GM19035 (cell line): ENCODE measurements at regions not wholly inside any gene's neighbourhood (a gene's known extent, or its start where the extent isn't known, plus 50 kb on each side); places are given as distances from the start of the nearest gene placed in this dataset.

ENCODE experiments used
- ATAC-seq: cut with Tn5 transposase; IDR thresholded peaks from one replicate; pipeline ENCODE4 v1.9.1; 2021; ENCODE audit not compliant: unreplicated experiment

DNA sequence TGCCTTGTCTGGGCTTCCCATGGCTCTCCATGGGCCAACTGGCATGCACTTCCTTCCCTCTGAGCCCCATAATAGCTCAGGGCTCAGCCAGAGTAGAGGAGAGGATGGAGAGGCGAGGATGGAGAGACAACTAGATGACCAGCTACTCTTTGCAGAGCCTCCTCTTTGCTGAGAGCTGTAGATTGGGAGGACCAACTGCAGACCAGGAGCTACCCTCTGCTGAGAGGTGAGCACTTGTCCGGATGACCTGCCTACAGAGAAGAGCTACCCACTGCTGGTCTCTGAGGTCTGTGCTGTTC lies 58.0 kb upstream of the ETV3 start:
- ATAC-seq: no peak

DNA sequence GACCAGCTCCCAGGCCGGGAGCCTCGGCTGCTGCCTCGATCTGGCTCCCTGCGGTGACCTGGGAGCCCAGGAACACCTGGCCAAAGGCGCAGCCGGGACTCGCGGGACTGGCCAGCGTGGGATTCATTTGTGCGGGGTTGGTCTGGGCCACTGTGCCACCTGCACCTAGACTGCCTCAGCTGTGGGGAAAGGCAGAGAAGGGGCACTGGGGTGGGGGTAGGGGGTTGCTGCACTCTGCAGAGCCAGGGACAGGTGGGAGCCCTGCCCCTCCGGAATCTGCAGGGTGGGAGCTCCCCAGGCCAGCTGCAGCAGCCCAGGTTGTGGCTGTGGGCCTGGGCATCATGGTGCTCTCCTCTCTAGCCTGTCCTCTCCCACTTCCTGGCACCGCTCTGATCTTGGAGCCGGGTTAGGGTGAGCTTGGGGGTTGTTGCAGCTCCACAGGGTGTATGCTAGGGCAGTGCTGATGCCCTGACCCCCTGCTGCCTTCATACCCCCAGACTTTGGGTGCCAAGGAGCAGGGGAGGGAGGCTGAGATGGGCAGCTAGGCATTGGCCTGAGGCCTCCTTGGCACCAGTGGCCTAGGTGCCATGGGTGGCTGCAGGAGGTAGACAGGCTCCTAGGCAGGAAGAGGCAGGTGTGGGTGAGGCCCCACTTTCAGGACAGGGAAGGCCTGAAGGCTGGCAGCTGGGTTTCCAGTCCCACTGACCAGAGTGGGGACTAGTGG lies 57.5 kb upstream of the ETV3 start:
- no peak for ATAC-seq

DNA sequence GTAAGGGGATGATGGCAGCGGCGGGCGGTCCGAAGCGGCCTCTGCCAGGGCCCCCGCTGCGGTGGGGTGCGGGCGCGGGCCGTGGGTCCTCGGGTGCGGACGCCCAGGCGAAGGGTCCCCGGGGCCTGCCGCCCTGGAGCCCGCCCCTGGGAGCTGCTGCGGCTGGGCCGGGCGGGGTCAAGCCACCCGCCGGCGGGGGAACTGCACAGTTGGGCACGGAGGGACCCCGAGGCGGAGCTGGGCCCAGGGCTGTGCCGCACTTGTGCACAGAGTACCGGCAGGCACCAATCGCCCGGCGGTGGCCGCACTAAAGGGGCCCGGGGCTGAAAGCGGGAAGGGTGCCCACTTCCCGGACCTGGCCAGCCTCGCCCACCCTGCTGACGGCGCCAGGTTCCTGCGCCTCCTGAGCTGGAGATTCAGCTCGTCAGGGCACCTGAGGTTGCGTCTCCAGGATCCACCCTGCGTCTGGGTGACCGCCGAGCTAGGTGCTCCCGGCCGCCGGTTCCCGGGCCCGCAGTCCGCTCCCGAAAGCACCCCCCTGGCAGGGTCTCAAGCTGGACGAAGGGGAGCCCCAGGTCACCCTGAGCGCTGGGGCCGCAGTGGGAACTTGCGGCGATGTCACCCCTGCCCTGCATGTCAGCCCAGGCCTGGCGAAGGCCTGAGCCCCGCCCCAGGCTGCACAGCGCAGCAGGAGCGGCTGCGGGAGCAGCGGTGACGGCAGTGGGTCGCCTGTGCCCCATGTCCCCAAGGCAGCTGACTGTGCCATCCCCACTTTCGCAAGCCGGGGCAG lies 56.7 kb upstream of the ETV3 start:
- no peak for ATAC-seq

DNA sequence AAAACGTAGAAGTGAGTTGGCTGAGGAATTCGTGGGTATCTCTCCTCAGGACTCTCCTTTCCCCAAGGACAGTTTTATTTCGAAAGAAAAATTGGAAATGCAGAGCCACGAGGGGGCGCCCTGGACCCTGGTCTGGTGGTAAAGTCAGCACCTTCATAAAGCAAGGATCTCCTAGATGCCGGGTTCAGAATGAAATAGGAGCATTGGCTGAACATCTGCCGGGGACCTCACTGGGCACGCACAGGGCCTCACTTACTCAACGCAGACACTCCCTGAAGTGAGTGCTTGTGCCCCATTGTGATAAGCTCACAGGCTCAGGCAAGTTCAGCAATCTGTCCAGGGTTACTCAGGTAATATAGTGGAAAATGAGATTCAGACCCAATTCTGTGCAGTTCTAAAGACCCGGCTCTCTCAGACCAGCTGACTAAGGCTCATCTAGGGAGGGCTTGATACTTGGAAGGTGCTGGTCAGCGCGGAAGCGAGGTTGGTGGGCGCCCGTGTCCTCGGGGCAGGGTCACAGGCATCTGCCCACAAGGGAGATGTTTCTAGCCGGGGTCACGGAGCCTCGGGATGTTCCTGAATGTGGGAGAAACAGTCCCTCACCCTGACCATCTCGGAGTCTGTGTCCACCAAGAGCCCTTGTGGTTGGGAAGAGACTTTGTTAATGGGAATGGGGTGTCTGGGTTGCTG lies 55.7 kb upstream of the ETV3 start:
- ATAC-seq: no peak

DNA sequence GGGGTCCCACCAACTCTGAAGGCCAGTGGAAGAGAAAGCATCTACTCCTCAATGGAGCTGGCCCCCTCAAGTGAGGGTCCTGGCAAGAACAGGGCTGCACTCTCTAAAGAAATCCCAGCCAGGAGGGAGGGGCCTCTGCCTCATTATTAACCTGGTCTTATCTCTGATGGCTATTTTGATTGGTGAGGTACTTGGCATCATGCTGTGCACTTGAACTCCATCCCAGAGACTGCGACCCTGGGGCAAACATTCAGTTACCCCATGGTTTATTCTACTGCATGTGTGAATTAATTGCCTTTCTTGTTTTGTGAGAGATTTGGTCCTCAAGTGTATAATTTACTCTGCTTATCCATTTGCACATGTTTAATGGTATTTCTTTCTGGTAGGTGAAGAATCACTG lies 55.0 kb upstream of the ETV3 start:
- ATAC-seq: no peak

DNA sequence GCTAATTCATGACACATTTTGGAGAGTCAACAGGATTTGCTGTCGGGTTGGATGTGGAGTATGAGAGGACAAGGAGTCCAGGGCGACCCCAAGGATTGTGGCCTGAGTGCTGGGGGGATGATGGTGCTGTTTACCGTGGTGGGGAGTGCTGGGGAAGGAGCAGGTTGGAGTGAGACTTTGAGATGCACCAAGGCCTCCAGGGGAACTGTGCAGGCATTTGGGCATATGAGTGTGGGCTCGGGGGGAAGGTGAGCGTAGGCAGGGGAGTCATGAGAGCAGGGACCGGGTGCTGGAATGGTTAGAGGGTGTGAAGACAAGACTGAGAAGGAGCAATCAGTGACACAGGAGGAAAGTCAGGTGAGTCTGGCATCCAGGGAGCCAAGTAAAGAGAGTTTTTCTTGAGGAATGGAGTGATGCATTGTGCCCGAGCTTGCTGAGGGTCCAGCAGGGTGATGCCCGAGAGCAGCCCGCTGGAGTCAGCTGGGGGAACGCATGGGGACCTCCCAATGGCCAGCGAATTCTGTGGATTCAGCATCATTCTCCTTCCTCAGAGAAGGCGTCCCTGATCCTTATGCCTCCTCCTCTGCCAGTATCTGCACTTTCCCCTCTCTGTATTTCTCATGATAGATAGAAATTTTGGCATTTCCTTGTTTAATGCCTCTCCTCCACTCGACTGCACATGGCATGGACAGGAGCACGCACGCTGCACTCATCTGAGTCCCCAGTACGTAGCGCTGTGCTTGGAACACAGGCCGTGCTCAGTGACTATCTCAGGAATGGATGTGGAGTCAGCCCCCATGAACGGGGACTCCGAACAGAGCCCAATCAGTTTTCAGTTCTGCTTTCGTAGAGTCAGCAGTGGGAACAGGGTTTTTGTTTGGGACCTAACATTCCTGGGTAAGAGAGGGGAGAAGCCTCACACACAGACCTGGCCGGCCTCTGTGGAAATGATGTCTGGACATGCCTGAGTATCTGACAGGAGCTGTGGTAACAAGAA lies 52.1 kb upstream of the ETV3 start:
- no peak for ATAC-seq

DNA sequence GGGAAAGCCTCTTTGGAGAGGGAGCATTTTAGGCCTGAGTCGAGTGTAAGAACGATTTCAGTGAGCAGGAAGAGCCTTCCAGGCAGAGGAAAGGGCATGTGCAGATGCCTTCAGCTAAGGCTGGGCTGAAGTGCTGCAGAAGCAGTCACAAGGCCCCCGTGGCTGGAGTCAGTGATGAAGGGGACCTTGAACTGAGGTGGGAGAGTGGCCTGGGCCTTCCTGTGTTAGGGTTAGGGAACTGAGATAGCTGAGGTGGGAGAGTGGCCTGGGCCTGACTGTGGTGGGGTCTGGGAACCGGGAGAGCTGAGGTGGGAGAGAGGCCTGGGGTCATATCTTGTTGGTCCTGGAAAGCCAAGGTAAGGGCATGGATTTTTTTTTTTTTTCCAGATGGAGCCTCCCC lies 50.9 kb upstream of the ETV3 start:
- ATAC-seq: no peak
